ENCODE measurements at regions not wholly inside any gene's neighbourhood (a gene's known extent, or its start where the extent isn't known, plus 50 kb on each side); places are given as distances from the start of the nearest gene placed in this dataset.

DNA sequence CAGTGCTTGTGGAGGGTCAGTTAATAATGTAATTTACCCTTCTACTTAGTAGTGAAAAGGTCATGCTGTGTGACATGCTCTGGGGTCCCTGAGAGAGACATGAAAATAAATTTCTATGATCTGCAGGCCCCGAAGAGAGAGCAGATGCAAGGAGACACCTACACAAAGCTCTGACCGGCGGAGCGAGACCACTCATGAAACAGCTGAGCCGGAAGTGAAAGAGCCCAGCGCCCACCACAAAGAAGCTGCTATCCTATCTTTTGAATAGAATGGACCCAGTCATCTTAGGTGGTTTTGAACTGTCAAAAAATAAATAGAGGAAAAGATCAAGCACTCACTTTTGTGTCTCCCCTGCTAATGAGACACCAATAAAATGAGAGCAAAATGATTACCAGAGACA lies 190.0 kb downstream of the MED10 start:
- Histone ChIP-seq H3K4me3 (no peak overlapping the region), H3K4me1 (no peaks in the 10 kb centered on the region), H3K27ac (no peak overlapping the region), H3K27me3 (ENCODE audit: low read depth) (no peaks in the 10 kb centered on the region), H3K36me3 (no peaks in the 10 kb centered on the region), H3K9me3 (no peaks in the 10 kb centered on the region)
- TF ChIP-seq, protein P1, sequence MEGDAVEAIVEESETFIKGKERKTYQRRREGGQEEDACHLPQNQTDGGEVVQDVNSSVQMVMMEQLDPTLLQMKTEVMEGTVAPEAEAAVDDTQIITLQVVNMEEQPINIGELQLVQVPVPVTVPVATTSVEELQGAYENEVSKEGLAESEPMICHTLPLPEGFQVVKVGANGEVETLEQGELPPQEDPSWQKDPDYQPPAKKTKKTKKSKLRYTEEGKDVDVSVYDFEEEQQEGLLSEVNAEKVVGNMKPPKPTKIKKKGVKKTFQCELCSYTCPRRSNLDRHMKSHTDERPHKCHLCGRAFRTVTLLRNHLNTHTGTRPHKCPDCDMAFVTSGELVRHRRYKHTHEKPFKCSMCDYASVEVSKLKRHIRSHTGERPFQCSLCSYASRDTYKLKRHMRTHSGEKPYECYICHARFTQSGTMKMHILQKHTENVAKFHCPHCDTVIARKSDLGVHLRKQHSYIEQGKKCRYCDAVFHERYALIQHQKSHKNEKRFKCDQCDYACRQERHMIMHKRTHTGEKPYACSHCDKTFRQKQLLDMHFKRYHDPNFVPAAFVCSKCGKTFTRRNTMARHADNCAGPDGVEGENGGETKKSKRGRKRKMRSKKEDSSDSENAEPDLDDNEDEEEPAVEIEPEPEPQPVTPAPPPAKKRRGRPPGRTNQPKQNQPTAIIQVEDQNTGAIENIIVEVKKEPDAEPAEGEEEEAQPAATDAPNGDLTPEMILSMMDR (IDR thresholded peaks at IDR 0.05) = no peak
- ATAC-seq (no peak), DNase-seq (no peak)
- intact Hi-C loops (cut with DNase I) = no loop called here

DNA sequence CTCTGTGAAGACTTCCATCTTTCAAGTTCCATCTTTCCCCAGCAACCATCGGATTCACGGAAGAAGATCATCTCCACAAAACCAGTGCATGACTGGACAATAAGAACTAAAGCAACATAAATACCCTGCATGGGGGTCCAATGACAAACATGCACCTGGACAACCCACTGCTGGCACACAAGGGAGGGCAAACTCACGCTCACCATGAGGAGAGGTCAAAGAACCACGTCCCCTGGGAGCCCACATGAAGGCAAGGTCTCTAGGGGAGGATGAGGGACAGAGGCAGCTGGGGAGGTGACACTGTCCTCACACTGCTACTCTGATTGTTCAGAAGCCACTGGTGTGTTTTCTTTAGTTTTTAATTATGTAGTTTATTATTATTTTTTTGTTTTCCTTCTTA lies 190.8 kb downstream of the MED10 start:
- H3K4me1 ChIP-seq = no peaks in the 10 kb centered on the region
- no peak for DNase-seq
- H3K27ac ChIP-seq = no peak overlapping the region
- TF ChIP-seq, protein P1 (IDR thresholded peaks at IDR 0.05) = no peak
- no peak for ATAC-seq
- no peaks in the 10 kb centered on the region for H3K9me3 ChIP-seq
- intact Hi-C loops (cut with DNase I) = no loop called here
- H3K36me3 ChIP-seq = no peaks in the 10 kb centered on the region
- no peak overlapping the region for H3K4me3 ChIP-seq
- no peaks in the 10 kb centered on the region for H3K27me3 ChIP-seq (ENCODE audit: low read depth)

DNA sequence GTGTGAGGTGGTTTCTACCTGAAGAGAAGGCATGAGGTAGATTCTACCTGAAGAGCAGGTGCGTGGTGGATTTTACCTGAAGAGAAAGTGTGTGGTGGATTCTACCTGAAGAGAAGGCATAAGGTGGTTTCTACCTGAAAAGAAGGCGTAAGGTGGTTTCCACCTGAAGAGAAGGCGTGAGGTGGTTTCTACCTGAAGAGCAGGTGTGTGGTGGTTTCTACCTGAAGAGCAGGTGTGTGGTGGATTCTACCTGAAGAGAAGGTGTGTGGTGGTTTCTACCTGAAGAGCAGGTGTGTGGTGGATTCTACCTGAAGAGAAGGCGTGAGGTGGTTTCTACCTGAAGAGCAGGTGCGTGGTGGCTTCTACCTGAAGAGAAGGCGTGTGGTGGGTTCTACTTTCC lies 192.8 kb downstream of the MED10 start:
- Histone ChIP-seq H3K36me3 (no peaks in the 10 kb centered on the region), H3K4me3 (no peak overlapping the region), H3K27ac (no peak overlapping the region), H3K4me1 (no peaks in the 10 kb centered on the region), H3K27me3 (ENCODE audit: low read depth) (no peaks in the 10 kb centered on the region), H3K9me3 (no peaks in the 10 kb centered on the region)
- DNase-seq (no peak), ATAC-seq (no peak)
- intact Hi-C loops (cut with DNase I) = no loop called here
- TF ChIP-seq, protein P1 (IDR thresholded peaks at IDR 0.05) = no peak

DNA sequence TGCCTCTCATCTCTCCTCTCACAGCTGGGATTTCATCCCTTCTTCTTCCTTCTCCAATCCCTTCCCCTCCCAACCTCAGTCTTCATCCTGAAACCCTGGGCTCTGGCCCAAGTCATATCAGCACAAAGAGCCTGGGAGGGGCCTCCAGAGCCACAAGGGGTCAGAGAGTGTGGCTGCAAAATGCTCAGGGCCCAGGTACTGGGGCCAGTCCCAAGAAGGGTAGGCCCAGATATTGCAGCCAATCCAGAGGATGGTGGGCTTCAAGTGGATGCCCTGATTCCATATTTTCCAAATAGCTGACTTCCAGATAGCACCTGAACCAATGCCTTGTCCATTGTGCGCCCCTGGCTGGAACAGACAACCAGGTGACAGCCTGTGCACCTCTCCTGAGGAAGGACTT lies 193.9 kb downstream of the MED10 start:
- intact Hi-C loops (cut with DNase I) = no loop called here
- H3K4me3 ChIP-seq = no peak overlapping the region
- no peaks in the 10 kb centered on the region for H3K36me3 ChIP-seq
- no peaks in the 10 kb centered on the region for H3K4me1 ChIP-seq
- no peaks in the 10 kb centered on the region for H3K9me3 ChIP-seq
- DNase-seq (no peak), ATAC-seq (no peak)
- H3K27me3 ChIP-seq (ENCODE audit: low read depth) = no peaks in the 10 kb centered on the region
- TF ChIP-seq, protein P1 (IDR thresholded peaks at IDR 0.05) = no peak
- H3K27ac ChIP-seq = no peak overlapping the region

DNA sequence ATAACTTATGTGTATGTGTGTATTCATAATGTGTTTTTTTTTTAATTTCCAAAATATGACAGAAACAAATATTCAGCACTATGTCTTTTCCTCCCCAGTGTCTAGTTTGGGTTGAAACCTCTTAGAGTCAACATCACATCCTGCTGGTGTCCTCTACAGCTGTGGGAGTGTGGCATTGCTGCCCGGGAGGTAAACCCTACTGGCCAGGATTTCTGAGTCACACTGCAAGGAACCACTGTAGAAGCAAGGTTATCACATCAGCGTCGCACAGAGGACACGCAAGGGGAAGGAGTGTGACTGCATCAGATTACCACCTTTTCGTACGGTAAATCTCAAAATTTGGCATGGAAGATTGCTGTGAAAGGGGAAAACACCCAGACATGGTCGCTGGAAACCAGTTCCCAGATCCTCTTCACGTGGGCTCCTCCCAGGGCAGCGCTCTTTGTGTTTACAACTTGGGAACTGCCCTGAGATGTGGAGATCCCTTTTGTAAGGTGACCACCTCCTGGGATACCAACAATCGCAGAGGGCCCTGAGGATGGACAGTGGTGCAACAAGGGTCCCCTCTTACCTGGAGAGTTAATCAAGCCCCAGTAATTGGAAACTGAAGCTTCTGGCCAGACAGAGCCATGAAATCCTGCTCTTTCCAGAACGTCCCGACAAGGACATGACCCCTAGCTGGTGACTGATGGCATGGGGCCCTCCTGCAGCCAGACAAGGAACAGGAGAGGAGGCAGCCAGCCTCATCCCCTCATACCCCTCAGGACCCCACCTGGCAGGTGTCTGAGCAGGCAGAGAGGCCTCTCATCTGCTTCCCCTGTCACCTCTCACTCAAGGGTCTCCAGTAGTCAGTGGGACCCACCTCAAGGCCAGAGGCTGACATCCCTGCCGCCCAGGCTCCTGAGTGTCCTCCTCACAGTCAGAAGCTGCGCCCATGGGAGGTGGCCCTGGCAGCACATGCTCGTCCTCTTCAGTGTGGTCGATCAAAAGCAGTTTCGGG lies 194.7 kb downstream of the MED10 start:
- intact Hi-C loops (cut with DNase I) = no loop called here
- Histone ChIP-seq H3K27me3 (ENCODE audit: low read depth) (no peaks in the 10 kb centered on the region), H3K9me3 (no peaks in the 10 kb centered on the region), H3K27ac (no peak overlapping the region), H3K4me1 (no peaks in the 10 kb centered on the region), H3K4me3 (no peak overlapping the region), H3K36me3 (no peaks in the 10 kb centered on the region)
- ATAC-seq (no peak), DNase-seq (no peak)
- TF ChIP-seq, protein P1 (IDR thresholded peaks at IDR 0.05) = no peak

All from lower lobe of right lung (tissue), 2 donors.